Osteocyte (in vitro differentiated cells): ENCODE measurements at regions not wholly inside any gene's neighbourhood (a gene's known extent, or its start where the extent isn't known, plus 50 kb on each side); places are given as distances from the start of the nearest gene placed in this dataset.

Source experiments
- DNase-seq: peaks from one replicate; pipeline ENCODE4 v3.0.0; 2021; ENCODE audit warnings: mixed read lengths; ENCODE audit not compliant: unreplicated experiment; ENCODE audit errors: extremely low spot score
- H3K27ac Mint-ChIP-seq: one replicate; pipeline ENCODE4 v1.8.0; 2021; ENCODE audit warnings: mild to moderate bottlenecking, mixed read lengths; ENCODE audit not compliant: unreplicated experiment
- H3K27me3 Mint-ChIP-seq: one replicate; pipeline ENCODE4 v1.8.0; 2021; ENCODE audit warnings: mixed read lengths; ENCODE audit not compliant: unreplicated experiment
- H3K36me3 Mint-ChIP-seq: one replicate; pipeline ENCODE4 v1.8.0; 2021; ENCODE audit warnings: mixed read lengths; ENCODE audit not compliant: unreplicated experiment
- H3K4me1 Mint-ChIP-seq: one replicate; pipeline ENCODE4 v1.8.0; 2021; ENCODE audit warnings: mixed read lengths; ENCODE audit not compliant: unreplicated experiment
- H3K4me3 Mint-ChIP-seq: one replicate; pipeline ENCODE4 v1.8.0; 2021; ENCODE audit warnings: mild to moderate bottlenecking, moderate library complexity, mixed read lengths; ENCODE audit not compliant: unreplicated experiment
- H3K9me3 Mint-ChIP-seq: one replicate; pipeline ENCODE4 v1.8.0; 2021; ENCODE audit warnings: mixed read lengths; ENCODE audit not compliant: unreplicated experiment
- TF ChIP-seq, protein P1 (sequence below): fragments of 200-600 bp; sonication (generic); IDR thresholded peaks from 2 replicates; pipeline ENCODE4 v1.5.0; 2021; ENCODE audit warnings: antibody characterized with exemption, mild to moderate bottlenecking, moderate library complexity

DNA sequence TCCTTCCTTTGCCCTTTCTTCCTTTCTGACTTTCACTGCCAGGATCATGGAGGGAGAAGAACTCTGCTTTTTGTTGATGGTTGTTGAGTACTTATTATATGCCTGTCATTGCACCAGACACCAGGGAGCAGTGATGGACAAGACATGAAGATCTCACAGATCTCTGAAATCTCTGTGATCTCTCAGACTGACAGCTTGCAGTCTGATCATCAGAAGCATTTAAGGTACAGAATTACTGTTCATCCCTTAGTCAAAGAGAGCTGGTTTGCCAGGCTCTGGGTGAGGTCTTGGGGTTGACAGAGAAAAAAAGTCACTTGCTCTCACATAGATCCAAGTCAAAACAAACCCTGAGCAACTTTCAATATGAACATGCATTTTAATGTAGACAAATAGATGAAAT is 299.5 kb upstream of the FMN2 start:
- no peaks in the 10 kb centered on the region for H3K4me1 Mint-ChIP-seq
- TF ChIP-seq, protein P1, sequence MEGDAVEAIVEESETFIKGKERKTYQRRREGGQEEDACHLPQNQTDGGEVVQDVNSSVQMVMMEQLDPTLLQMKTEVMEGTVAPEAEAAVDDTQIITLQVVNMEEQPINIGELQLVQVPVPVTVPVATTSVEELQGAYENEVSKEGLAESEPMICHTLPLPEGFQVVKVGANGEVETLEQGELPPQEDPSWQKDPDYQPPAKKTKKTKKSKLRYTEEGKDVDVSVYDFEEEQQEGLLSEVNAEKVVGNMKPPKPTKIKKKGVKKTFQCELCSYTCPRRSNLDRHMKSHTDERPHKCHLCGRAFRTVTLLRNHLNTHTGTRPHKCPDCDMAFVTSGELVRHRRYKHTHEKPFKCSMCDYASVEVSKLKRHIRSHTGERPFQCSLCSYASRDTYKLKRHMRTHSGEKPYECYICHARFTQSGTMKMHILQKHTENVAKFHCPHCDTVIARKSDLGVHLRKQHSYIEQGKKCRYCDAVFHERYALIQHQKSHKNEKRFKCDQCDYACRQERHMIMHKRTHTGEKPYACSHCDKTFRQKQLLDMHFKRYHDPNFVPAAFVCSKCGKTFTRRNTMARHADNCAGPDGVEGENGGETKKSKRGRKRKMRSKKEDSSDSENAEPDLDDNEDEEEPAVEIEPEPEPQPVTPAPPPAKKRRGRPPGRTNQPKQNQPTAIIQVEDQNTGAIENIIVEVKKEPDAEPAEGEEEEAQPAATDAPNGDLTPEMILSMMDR: no peak

DNA sequence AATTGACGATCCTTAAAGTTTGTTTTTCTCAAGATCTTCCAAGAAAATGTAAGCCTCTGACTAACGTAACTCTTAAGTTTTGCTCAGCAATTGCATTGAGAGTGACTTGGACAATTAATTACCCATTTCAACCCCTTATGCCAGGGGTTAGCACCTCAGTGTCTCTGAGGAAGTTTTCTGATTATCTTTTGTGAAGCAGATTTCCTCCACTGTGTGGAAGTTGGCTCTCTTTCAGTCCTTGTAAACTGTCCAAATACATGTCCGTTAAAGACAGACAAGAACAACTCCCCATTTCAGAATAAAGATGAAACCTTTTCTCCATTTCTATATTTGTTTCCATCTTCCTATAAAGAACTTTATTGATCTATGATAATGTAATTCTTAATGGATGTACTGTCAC is 296.4 kb upstream of the FMN2 start:
- no peak overlapping the region for H3K4me3 Mint-ChIP-seq
- TF ChIP-seq, protein P1: no peak
- no peak overlapping the region for H3K27ac Mint-ChIP-seq
- peaks cover 21% of the 10 kb centered on the region for H3K27me3 Mint-ChIP-seq
- DNase-seq: no peak
- H3K36me3 Mint-ChIP-seq: no peaks in the 10 kb centered on the region
- no peaks in the 10 kb centered on the region for H3K4me1 Mint-ChIP-seq
- no peaks in the 10 kb centered on the region for H3K9me3 Mint-ChIP-seq

More for the DNA sequence above, 299.5 kb upstream of the FMN2 start:
- no peak overlapping the region for H3K4me3 Mint-ChIP-seq
- H3K27me3 Mint-ChIP-seq: peaks cover 24% of the 10 kb centered on the region
- no peaks in the 10 kb centered on the region for H3K9me3 Mint-ChIP-seq
- H3K27ac Mint-ChIP-seq: no peak overlapping the region
- H3K36me3 Mint-ChIP-seq: no peaks in the 10 kb centered on the region
- no peak for DNase-seq

DNA sequence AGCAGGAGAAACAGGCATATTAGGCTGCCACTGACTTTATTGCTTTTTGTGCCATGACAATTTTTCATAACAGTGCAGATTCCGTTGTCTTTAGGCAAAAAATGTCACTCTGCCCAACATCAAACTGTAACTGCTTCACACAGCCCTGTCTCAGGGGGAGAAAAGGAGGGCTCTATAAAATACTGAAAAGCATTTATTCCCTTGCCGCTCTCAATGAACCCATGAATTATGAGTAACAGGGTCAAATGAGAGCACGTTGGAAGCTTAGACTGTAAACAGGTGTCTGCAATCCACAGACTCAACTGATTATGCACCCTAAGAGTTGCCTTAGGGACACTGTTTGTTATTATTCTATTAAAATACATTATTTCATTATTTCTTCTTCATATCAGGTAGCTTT is 292.1 kb upstream of the FMN2 start:
- Mint-ChIP-seq H3K4me3 (no peak overlapping the region), H3K9me3 (no peaks in the 10 kb centered on the region), H3K27ac (no peak overlapping the region), H3K36me3 (no peaks in the 10 kb centered on the region), H3K4me1 (no peaks in the 10 kb centered on the region), H3K27me3 (peaks cover 9% of the 10 kb centered on the region)
- DNase-seq: no peak
- TF ChIP-seq, protein P1: no peak

DNA sequence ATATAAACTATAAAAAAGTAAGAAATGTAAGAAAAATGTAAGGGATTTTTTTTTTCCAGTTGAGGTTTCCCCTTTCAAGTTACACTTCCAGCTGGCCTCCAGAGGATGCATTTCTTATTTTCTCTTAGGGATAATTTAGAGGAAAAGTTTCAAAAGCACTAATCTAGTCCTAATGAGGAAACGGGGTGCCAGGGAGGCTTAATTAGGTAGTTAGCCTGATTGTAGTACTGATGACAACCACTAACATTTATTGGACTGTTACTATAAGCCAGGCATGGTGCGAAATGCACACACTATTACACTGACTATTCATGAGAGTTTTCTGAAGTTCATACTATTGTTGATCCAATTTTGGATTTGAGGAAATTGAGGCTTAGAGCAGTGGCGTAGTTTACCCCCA is 290.8 kb upstream of the FMN2 start:
- no peaks in the 10 kb centered on the region for H3K36me3 Mint-ChIP-seq
- H3K27me3 Mint-ChIP-seq: peaks cover 7% of the 10 kb centered on the region
- no peaks in the 10 kb centered on the region for H3K9me3 Mint-ChIP-seq
- no peak overlapping the region for H3K27ac Mint-ChIP-seq
- H3K4me3 Mint-ChIP-seq: no peak overlapping the region
- TF ChIP-seq, protein P1: no peak
- no peak for DNase-seq
- H3K4me1 Mint-ChIP-seq: no peaks in the 10 kb centered on the region

DNA sequence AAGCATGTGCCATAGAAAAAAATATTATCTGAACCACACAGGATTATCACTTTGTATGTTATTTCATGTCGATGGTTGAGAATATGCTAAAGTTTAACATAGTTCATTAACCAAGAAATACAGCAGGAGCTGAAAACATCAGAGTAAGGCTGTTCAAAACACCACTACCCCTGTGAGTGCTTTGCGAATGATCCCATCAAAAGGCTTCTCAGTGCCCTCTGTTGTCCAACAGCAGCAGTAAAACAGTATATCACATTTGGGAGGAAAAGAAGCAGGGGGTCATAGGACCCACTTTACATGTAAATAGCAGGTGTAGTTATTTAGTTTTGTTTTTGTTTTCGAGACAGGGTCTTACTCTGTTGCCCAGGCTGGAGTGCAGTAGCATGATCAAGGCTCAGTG is 289.4 kb upstream of the FMN2 start:
- no peaks in the 10 kb centered on the region for H3K36me3 Mint-ChIP-seq
- H3K4me1 Mint-ChIP-seq: no peaks in the 10 kb centered on the region
- no peak for DNase-seq
- TF ChIP-seq, protein P1: no peak
- H3K9me3 Mint-ChIP-seq: no peaks in the 10 kb centered on the region
- no peak overlapping the region for H3K4me3 Mint-ChIP-seq
- H3K27ac Mint-ChIP-seq: no peak overlapping the region
- H3K27me3 Mint-ChIP-seq: peaks cover 4% of the 10 kb centered on the region
